PC-9 (cell line): ENCODE measurements at regions not wholly inside any gene's neighbourhood (a gene's known extent, or its start where the extent isn't known, plus 50 kb on each side); places are given as distances from the start of the nearest gene placed in this dataset.

ENCODE experiments used
- BruUV-seq: library from RNA; stranded (reverse); fragments of 400-500 nt; replicated peaks from 2 replicates; lab custom pipeline; 2021; lab: Mats Ljungman, UMichigan
- CTCF ChIA-PET: fragments of 300-600 bp; sonication (Branson Sonifier 250); formaldehyde crosslinking; loops from one replicate; lab custom pipeline; 2022; ENCODE audit warnings: antibody characterized with exemption; lab: Charles Lee
- POLR2A ChIA-PET: fragments of 300-600 bp; sonication (Branson Sonifier 250); formaldehyde crosslinking; loops from one replicate; lab custom pipeline; 2022; ENCODE audit warnings: antibody characterized with exemption; ENCODE audit not compliant: unreplicated experiment; lab: Charles Lee
- DNase-seq, 2 experiments: peaks; one replicate each; pipeline versions ENCODE4 v3.0.0 to v3.0.0-alpha.2; 2015 to 2022; ENCODE audit warnings: mixed read lengths in 1 of 2
- H2AFZ ChIP-seq: fragments of 200-600 bp; sonication (generic); 2 replicates; pipeline ENCODE4 v1.8.1; 2017; ENCODE audit warnings: antibody characterized with exemption
- H3F3A ChIP-seq: fragments of 200-600 bp; sonication (generic); 2 replicates; pipeline ENCODE4 v1.8.1; 2017; ENCODE audit warnings: antibody characterized with exemption, mild to moderate bottlenecking, low read depth; ENCODE audit not compliant: insufficient read depth
- H3K27ac ChIP-seq: fragments of 200-600 bp; sonication (generic); 2 replicates; pipeline ENCODE4 v1.6.1; 2016; ENCODE audit warnings: mixed run types
- H3K27me3 ChIP-seq: fragments of 200-600 bp; sonication (generic); 2 replicates; pipeline ENCODE4 v1.6.1; 2016; ENCODE audit warnings: low read depth, mixed run types; ENCODE audit not compliant: insufficient read depth
- H3K36me3 ChIP-seq: fragments of 200-600 bp; sonication (generic); 2 replicates; pipeline ENCODE4 v1.6.1; 2016; ENCODE audit warnings: low read depth, mixed run types
- H3K4me1 ChIP-seq: fragments of 200-600 bp; sonication (generic); replicated peaks from 2 replicates; pipeline ENCODE4 v1.6.1; 2016; ENCODE audit warnings: mixed run types; ENCODE audit not compliant: insufficient read depth
- H3K4me2 ChIP-seq: fragments of 200-600 bp; sonication (generic); 2 replicates; pipeline ENCODE4 v1.6.1; 2017; ENCODE audit warnings: mixed run types
- H3K4me3 ChIP-seq: fragments of 200-600 bp; sonication (generic); 2 replicates; pipeline ENCODE4 v1.6.1; 2016; ENCODE audit warnings: mixed run types
- H3K79me2 ChIP-seq: fragments of 200-600 bp; sonication (generic); 2 replicates; pipeline ENCODE4 v1.6.1; 2017; ENCODE audit warnings: low read depth, mixed run types
- H3K9me2 ChIP-seq: fragments of 200-600 bp; sonication (generic); 2 replicates; pipeline ENCODE4 v1.8.1; 2017; ENCODE audit warnings: mild to moderate bottlenecking; ENCODE audit not compliant: insufficient read depth
- H3K9me3 ChIP-seq: fragments of 200-600 bp; sonication (generic); 2 replicates; pipeline ENCODE4 v1.8.1; 2016; ENCODE audit warnings: low read depth; ENCODE audit not compliant: insufficient read depth
- H4K20me1 ChIP-seq: fragments of 200-600 bp; sonication (generic); 2 replicates; pipeline ENCODE4 v1.8.1; 2017; ENCODE audit not compliant: insufficient read depth
- CTCF ChIP-seq: fragments of 200-600 bp; sonication (generic); conservative IDR thresholded peaks from 2 replicates; pipeline ENCODE4 v1.6.1; 2017; ENCODE audit warnings: mixed run types, antibody characterized with exemption, mild to moderate bottlenecking, moderate library complexity
- EZH2 ChIP-seq: fragments of 200-600 bp; sonication (generic); IDR thresholded peaks from 2 replicates; pipeline ENCODE4 v1.8.0; 2017; ENCODE audit warnings: antibody characterized with exemption, low read depth
- intact Hi-C: fragments of 100-400 bp; cut with micrococcal nuclease; formaldehyde crosslinking; loops from one replicate; pipeline ENCODE4 v1.10.0; 2022; ENCODE audit not compliant: unreplicated experiment

DNA sequence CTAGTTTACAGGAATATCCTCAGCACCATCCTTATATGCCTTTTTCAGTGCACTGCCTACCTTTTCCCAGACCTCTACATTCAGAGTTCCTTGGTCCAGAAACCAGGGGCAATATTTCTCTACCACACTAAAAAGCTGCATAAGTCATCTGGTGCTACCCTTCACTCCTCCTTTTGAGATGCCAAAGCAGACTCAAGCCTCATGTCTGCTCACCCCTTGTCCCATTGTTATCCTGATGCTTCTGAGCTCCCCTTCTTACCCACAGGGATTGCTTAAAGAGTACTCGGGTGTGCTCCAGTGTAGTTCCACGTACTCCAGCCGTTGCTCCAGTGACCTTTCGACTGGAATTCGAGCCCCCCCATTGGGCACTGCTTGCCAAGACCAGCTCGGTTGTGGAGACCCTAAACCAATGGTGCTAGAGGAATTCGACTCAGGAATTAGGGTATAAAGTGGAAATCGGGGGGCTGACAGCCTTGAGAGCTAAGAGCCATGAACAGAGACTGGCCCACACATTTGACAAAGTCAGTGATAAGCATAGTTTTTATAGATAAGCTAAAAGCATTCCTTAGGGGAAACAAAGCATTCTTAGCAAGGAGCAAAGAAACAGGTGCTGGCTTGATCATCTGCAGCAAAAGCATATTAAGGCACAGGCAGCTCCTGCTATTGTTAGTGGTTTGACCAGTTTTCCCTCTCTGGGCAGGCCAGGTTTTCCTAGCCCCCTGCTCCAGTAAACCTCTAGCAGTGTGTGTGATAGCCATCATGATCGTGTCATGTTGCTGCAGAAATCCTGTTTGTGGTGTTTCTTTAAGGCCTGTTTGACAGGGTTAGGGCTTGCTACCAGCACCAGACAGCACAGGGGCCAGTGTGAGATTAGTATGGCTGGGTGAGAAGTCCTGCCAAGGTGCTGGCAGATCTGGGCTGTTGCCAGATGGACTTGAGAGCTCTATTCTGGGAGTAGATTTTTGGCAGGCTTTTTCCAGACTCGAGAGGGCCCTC, 57.5 kb upstream of the WDR1 start:
- Histone ChIP-seq H3K4me3 (no peak overlapping the region), H3K79me2 (no peaks in the 10 kb centered on the region), H3K27ac (no peak overlapping the region), H4K20me1 (no peaks in the 10 kb centered on the region), H3K4me1 (no peaks in the 10 kb centered on the region), H3F3A (no peaks in the 10 kb centered on the region), H3K9me2 (no peaks in the 10 kb centered on the region), H3K9me3 (no peaks in the 10 kb centered on the region), H3K36me3 (no peaks in the 10 kb centered on the region), H3K27me3 (no peaks in the 10 kb centered on the region), H2AFZ (no peak overlapping the region), H3K4me2 (0 out of 2 replicates have a peak overlapping the region, but pooled peaks have one; percentile 16)
- POLR2A ChIA-PET = no interaction called here
- peak; percentile 7 to 69 for DNase-seq
- no TSS peak for BruUV-seq
- intact Hi-C loops = no loop called here
- no peak for TF ChIP-seq EZH2
- no peak for TF ChIP-seq CTCF
- CTCF ChIA-PET = no interaction called here

- Histone ChIP-seq H3K4me2 (0 out of 2 replicates have a peak overlapping the region, but pooled peaks have one; percentile 16), H3F3A (no peaks in the 10 kb centered on the region), H2AFZ (no peak overlapping the region), H3K4me1 (no peaks in the 10 kb centered on the region), H3K4me3 (no peak overlapping the region), H4K20me1 (no peaks in the 10 kb centered on the region), H3K9me3 (no peaks in the 10 kb centered on the region), H3K27ac (no peak overlapping the region), H3K9me2 (no peaks in the 10 kb centered on the region), H3K36me3 (no peaks in the 10 kb centered on the region), H3K27me3 (no peaks in the 10 kb centered on the region), H3K79me2 (no peaks in the 10 kb centered on the region)
- intact Hi-C loops = no loop called here
- TF ChIP-seq CTCF = no peak
- TF ChIP-seq EZH2 = no peak
- CTCF ChIA-PET = no interaction called here
- no TSS peak for BruUV-seq
- POLR2A ChIA-PET = no interaction called here
- DNase-seq = peak in 1 of 2 experiments; percentile 46
Measured at GRCh38 chr4:10173037-10173753, 56.6 kb upstream of the WDR1 start.

DNA sequence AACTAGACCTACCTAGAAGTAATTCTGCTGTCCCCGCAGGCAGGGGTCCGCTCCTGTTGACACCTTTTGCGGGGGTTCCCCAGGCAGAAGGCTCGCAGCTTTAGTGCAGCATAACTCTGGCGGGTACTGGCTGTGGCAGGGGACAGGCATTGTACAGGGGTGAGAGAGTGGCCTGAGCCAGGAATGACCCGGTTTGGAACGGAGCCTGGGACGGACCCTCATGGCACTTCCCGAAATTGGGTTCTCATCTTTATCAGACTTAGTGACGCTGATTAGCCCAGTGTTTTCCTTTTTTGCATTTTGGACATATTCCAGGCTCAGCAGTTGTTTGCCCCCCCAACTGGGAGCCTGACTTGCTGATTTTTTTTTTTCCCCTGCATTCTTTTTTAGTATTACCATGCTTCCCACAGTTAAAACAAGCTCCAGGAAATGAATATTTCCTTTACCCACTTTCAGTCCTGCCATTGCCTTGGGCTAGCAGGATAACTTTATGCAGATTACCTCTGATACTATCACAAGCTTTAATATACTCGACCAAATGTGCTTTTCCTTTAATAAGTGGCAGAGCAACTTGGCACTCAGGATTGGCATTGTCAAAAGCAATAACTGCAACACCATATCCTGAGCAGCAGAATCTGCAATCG, 55.8 kb upstream of the WDR1 start:
- no peaks in the 10 kb centered on the region for H3K4me1 ChIP-seq
- no peak for DNase-seq
- H3K4me3 ChIP-seq = no peak overlapping the region
- no TSS peak for BruUV-seq
- no peaks in the 10 kb centered on the region for H3K27me3 ChIP-seq
- no peaks in the 10 kb centered on the region for H3F3A ChIP-seq
- no peak for TF ChIP-seq EZH2
- TF ChIP-seq CTCF = no peak
- CTCF ChIA-PET = no interaction called here
- H2AFZ ChIP-seq = no peak overlapping the region
- POLR2A ChIA-PET = no interaction called here
- no peak overlapping the region for H3K27ac ChIP-seq
- intact Hi-C loops = no loop called here
- H3K36me3 ChIP-seq = no peaks in the 10 kb centered on the region
- no peak overlapping the region for H3K4me2 ChIP-seq
- no peaks in the 10 kb centered on the region for H4K20me1 ChIP-seq
- no peaks in the 10 kb centered on the region for H3K9me3 ChIP-seq
- no peaks in the 10 kb centered on the region for H3K79me2 ChIP-seq
- H3K9me2 ChIP-seq = no peaks in the 10 kb centered on the region
